ENCODE measurements at regions not wholly inside any gene's neighbourhood (a gene's known extent, or its start where the extent isn't known, plus 50 kb on each side); places are given as distances from the start of the nearest gene placed in this dataset.

DNA sequence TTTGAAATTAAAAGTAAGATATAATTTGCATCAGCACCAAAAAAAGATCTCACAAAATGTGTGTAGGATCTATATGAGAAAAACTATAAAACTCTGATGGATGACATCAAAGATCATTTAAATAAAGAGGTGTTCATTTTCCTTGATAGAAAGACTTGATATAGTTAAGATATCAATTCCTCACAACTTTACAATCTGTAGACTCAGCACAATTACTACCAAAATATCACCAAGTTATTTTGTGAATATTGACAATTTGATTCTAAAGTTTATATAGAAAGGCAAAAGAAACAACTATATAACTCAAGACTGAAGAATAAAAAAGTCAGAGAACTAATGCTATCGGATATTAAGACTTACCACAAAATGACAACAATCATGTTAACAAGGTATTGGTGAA is 638.9 kb downstream of the HS3ST4 start:
- Histone ChIP-seq H3K9me1 (ENCODE audit: control insufficient read depth, insufficient read depth, low read length) (no peaks in the 10 kb centered on the region), H3K36me3 (ENCODE audit: control insufficient read depth, insufficient read depth, low read length) (no peaks in the 10 kb centered on the region), H4K20me1 (replicated peaks; ENCODE audit: control insufficient read depth, insufficient read depth, low read length) (no peaks in the 10 kb centered on the region), H3K9me3 (replicated peaks; ENCODE audit: control insufficient read depth, insufficient read depth, low read depth, low read length) (no peaks in the 10 kb centered on the region), H2AFZ (ENCODE audit: low read depth, low read length) (no peak overlapping the region), H3K4me2 (ENCODE audit: insufficient read depth, low read length) (no peak overlapping the region), H3K9ac (ENCODE audit: insufficient read depth in 1 of 2, low read depth in 2 of 2, low read length in 2 of 2) (no peak overlapping the region), H3K79me2 (ENCODE audit: control insufficient read depth, insufficient read depth, low read length) (no peaks in the 10 kb centered on the region), H3K4me3 (no peak overlapping the region), H3K27me3 (ENCODE audit: control insufficient read depth in 2 of 2, insufficient read depth in 2 of 2, low read length in 2 of 2) (no peaks in the 10 kb centered on the region), H3K4me1 (replicated peaks in 1 of 2; ENCODE audit: control insufficient read depth in 2 of 2, insufficient read depth in 2 of 2, low read length in 2 of 2) (no peaks in the 10 kb centered on the region), H3K27ac (ENCODE audit: extremely low read depth, low read depth, low read length) (no peak overlapping the region)
- no TSS peak for BruUV-seq (replicated peaks)
- 0% methylated on average over 1 of the region's 1 CpG for WGBS (ENCODE audit: insufficient coverage, low coverage, missing lambda C conversion rate)
- ATAC-seq (no peak), FAIRE-seq (no peak), DNase-seq (ENCODE audit: extremely low read depth in 1 of 4, low spot score in 3 of 4) (no peak)
- TF ChIP-seq C11orf30 (IDR thresholded peaks at IDR 0.05; ENCODE audit: low read depth): peak; percentile 22; the same call in 1 of the 2 replicates
- no peak for TF ChIP-seq ETV6 (IDR thresholded peaks at IDR 0.05; ENCODE audit: borderline replicate concordance in 1 of 2, low read depth in 2 of 2, low read length in 1 of 2)
- no peak for TF ChIP-seq ETV6 (CRISPR knock-in tag; IDR thresholded peaks at IDR 0.05; ENCODE audit: borderline replicate concordance)
- TF ChIP-seq SRSF7 (optimal IDR thresholded peaks at IDR 0.05; ENCODE audit: low read depth, low read length): no peak
- TF ChIP-seq ZNF324 (CRISPR knock-in tag; IDR thresholded peaks at IDR 0.05): no peak
- TF ChIP-seq ZNF146 (CRISPR knock-in tag; IDR thresholded peaks at IDR 0.05; ENCODE audit: unreplicated experiment): no peak
- no peak for TF ChIP-seq POLR3A (IDR thresholded peaks at IDR 0.05; ENCODE audit: borderline replicate concordance, extremely low read depth, insufficient read depth, insufficient read length)
- no peak for TF ChIP-seq MAFK (IDR thresholded peaks at IDR 0.05; ENCODE audit: low read length)
- no peak for TF ChIP-seq RBM25 (IDR thresholded peaks at IDR 0.05; ENCODE audit: low read depth, low read length, severe bottlenecking)
- no peak for TF ChIP-seq ZNF507 (tag; conservative IDR thresholded peaks at IDR 0.05)
- no peak for TF ChIP-seq ZKSCAN1 (IDR thresholded peaks at IDR 0.05; ENCODE audit: low read depth, low read length)
- TF ChIP-seq MAFF (IDR thresholded peaks at IDR 0.05; ENCODE audit: low read length): 0 out of 2 replicates have a peak, but pooled peaks have one; percentile 2
- TF ChIP-seq ZNF316 (IDR thresholded peaks at IDR 0.05): peak; percentile 65
- TF ChIP-seq PCBP1 (IDR thresholded peaks at IDR 0.05; ENCODE audit: low read depth, low read length, poor library complexity, severe bottlenecking): no peak
- TF ChIP-seq GTF2A2 (tag; IDR thresholded peaks at IDR 0.05): no peak
- POLR2A ChIA-PET: interaction anchor here (0.5 to 0.9 kb wide), 2 partner anchors 12 to 952 kb away, joined by 3 read pairs; no protein-coding TSS in a partner anchor
- in situ Hi-C loops (cut with MboI) (no loop called here), intact Hi-C loops (cut with micrococcal nuclease) (no loop called here)
- CTCF ChIA-PET (ENCODE audit: low intra/inter-chr PET ratio): no interaction called here
